ENCODE measurements at regions not wholly inside any gene's neighbourhood (a gene's known extent, or its start where the extent isn't known, plus 50 kb on each side); places are given as distances from the start of the nearest gene placed in this dataset.

GRCh38 chr5:142507531-142508372, 178.1 kb downstream of the FGF1 start:
- no peak for DNase-seq

GRCh38 chr5:142506756-142507155, 179.1 kb downstream of the FGF1 start:
- no peak for DNase-seq

GRCh38 chr5:142506046-142506445, 179.8 kb downstream of the FGF1 start:
- DNase-seq = no peak

GRCh38 chr5:142501890-142502289, 177.1 kb upstream of the SPRY4 start:
- DNase-seq = no peak

GRCh38 chr5:142500227-142500905, 175.5 kb upstream of the SPRY4 start:
- DNase-seq = no peak

- DNase-seq = no peak
Measured at GRCh38 chr5:142499591-142500226, 174.9 kb upstream of the SPRY4 start.

GRCh38 chr5:142498298-142498697, 173.5 kb upstream of the SPRY4 start:
- no peak for DNase-seq

GRCh38 chr5:142495531-142495930, 170.7 kb upstream of the SPRY4 start:
- no peak for DNase-seq

- no peak for DNase-seq
Measured at GRCh38 chr5:142493875-142494518, 169.2 kb upstream of the SPRY4 start.

GRCh38 chr5:142492781-142493281, 168.0 kb upstream of the SPRY4 start:
- DNase-seq = no peak

- no peak for DNase-seq
Measured at GRCh38 chr5:142491679-142492078, 166.9 kb upstream of the SPRY4 start.

- no peak for DNase-seq
Measured at GRCh38 chr5:142491270-142491669, 166.4 kb upstream of the SPRY4 start.

- no peak for DNase-seq
Measured at GRCh38 chr5:142486581-142486980, 161.8 kb upstream of the SPRY4 start.

GRCh38 chr5:142486020-142486419, 161.2 kb upstream of the SPRY4 start:
- DNase-seq = no peak

GRCh38 chr5:142484821-142485387, 160.1 kb upstream of the SPRY4 start:
- DNase-seq = no peak

- no peak for DNase-seq
Measured at GRCh38 chr5:142482207-142482606, 157.4 kb upstream of the SPRY4 start.

GRCh38 chr5:142481410-142481809, 156.6 kb upstream of the SPRY4 start:
- no peak for DNase-seq

- no peak for DNase-seq
Measured at GRCh38 chr5:142479854-142480519, 155.2 kb upstream of the SPRY4 start.

- no peak for DNase-seq
Measured at GRCh38 chr5:142479150-142479549, 154.3 kb upstream of the SPRY4 start.

- no peak for DNase-seq
Measured at GRCh38 chr5:142478113-142478512, 153.3 kb upstream of the SPRY4 start.

GRCh38 chr5:142475102-142475513, 150.3 kb upstream of the SPRY4 start:
- no peak for DNase-seq

- DNase-seq = no peak
Measured at GRCh38 chr5:142474431-142475094, 149.7 kb upstream of the SPRY4 start.
